Hepatic stellate cell (primary cell): ENCODE measurements at regions not wholly inside any gene's neighbourhood (a gene's known extent, or its start where the extent isn't known, plus 50 kb on each side); places are given as distances from the start of the nearest gene placed in this dataset.

Experiments used
- DNase-seq: peaks from one replicate; pipeline ENCODE4 v3.0.0; 2011; ENCODE audit warnings: low spot score

DNA sequence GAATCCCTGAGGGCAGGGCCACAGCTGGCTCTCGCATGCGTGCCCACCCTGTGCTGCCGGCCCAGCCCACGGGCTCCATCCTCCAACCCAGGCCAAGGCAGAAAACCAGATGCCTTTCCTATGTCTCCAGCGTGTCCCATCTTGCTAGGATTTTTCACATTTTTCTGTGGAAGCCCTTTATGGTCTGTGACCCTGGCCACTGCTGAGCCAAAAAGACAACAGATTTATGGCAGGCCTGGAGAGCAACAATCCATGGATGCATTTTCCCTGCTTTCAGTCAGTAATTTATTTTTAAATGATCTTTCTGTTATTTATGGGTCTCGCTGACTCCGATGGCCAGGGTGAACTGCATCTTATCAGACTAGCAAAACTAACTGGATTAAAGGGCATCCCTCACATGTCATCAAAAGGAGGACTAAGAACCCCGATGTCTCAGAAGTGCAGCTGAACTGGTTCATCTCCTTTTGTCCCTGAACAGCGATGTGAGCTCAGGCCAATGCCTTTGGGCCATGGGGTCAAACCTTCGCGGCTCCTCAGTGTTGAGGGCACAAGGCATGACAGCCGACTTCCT is 346.0 kb downstream of the CYRIA start:
- no peak for DNase-seq

GRCh38 chr2:16318474-16319195 is 347.0 kb downstream of the CYRIA start:
- no peak for DNase-seq

DNA sequence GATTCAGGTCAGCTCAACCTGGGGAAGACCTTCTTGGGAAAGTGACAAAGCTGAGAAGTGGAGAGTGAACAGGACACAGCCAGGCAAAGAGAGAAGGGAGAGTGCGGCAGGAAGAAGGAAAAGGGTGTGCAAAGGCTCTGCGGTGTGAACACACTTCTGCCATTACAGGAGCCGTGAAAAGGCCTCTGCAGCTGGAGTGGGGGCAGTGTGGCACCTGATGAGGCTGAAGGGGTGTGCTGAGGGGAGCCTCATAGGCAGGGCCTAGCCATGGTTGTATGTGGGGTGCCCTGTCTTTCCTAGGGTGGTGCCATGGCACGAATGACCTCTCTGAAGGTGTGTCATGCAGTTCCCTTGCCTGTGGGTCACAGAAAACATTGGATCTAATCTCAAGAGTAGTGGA is 347.6 kb downstream of the CYRIA start:
- DNase-seq, result no peak

DNA sequence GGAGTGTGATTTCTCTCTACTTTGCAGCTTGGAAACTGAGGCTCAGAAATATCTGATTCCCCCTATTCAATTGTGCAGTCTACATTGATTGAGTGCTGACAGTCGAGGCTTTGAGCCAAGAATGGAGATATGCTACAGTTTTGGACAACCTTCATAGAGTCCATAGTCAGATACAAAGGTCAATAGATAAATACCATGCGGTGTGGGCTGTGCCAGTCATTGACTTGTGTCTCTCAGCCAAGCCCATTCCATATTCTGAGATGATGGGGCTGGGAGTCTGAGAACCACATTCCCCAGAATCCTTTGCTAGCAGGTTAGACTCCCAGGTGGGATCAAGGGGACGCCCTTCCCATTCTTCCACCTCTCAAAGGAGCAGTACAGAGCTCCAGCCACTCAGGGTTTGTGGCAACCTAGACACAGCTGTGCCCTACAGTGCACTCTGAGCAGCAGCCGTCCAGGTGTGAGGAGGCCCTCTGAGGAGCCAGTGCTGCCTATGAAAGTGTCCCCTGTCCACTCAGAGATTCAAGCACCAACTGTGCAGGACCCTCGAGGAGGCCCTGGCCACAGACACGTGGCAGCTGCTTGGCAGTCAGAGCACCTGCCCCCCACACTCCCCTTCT is 348.3 kb downstream of the CYRIA start:
- no peak for DNase-seq

- no peak for DNase-seq
Observed at GRCh38 chr2:16316456-16317210, 349.0 kb downstream of the CYRIA start.

GRCh38 chr2:16315908-16316307 is 349.7 kb downstream of the CYRIA start:
- no peak for DNase-seq

DNA sequence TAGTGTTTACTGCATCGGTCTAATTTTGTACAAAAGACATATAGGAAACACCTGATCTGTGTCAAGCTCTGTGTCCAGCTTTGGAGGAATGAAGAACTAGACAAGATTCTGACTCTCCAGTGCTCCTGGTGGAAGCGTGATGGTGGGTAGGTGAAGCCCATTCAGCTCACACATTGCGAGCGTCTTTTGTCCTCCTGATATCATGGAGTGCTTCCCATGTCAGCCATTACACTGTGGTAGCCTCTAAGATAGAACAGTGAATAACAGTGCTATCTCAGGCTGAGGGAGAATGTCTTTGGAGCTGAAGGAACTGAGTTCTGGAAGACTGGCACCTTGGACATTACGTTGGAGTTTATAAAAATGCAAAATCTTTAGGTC is 350.2 kb downstream of the CYRIA start:
- no peak for DNase-seq

DNA sequence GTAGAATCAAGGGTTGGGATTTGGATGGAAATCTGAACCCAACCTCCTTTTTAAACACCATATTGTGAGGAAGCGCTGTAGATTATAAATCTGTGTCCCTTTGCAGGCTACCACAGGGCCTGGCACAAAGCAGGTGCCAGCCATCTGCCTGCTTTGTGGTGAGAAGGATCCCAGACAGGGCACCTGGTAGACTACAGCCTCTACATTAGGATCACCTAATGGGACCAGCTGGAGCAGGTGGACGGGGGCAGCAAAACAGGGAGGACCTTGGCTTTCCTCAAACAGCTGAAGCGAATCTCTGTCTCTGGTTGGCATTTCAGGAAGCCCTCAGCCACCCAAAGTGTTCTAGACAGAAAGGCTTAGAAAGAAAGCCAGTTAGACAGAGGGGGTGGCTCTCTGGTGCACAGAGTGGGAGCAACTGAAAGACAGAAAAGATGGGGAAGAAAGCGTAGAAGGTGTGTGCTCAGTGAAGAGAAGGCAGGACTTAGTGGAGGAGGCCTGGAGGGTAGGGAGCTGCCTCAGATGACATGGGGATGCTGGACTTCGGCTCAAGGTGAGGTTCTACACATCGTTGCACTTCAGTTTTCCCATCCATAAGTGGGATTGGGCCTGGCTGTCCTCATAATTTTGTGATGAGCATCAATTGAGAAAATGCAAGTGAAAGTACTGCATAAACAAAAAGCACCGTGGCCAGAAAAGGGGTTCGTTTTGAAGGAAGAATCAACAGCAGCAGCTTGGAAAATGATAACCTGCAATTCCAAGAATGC is 350.8 kb downstream of the CYRIA start:
- no peak for DNase-seq

- no peak for DNase-seq
Observed at GRCh38 chr2:16314001-16314400, 351.6 kb downstream of the CYRIA start.

- no peak for DNase-seq
Observed at GRCh38 chr2:16313235-16313975, 352.2 kb downstream of the CYRIA start.

DNA sequence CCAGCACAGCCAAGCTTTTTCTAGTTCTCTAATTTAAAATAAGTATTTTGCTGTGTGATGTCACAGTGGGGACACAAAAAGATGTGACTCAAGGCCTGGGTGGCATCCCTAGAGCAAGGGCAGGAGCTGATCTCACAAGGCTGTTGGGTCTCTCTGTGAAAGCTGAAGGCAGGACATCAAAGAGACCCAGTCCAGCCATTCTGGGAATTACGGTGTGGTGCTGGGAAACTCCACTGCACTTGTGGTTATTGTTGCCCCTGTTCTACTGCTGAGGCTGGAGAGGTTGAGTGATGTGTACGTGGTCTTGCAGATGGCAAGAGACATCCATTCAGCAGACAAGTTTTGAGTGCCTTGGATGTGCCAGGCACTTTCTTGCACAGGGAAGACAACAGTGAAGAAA is 352.9 kb downstream of the CYRIA start:
- no peak for DNase-seq

GRCh38 chr2:16311521-16312440 is 353.9 kb downstream of the CYRIA start:
- no peak for DNase-seq

GRCh38 chr2:16308816-16309215 is 356.8 kb downstream of the CYRIA start:
- DNase-seq, result no peak

GRCh38 chr2:16304876-16305590 is 360.6 kb downstream of the CYRIA start:
- no peak for DNase-seq

DNA sequence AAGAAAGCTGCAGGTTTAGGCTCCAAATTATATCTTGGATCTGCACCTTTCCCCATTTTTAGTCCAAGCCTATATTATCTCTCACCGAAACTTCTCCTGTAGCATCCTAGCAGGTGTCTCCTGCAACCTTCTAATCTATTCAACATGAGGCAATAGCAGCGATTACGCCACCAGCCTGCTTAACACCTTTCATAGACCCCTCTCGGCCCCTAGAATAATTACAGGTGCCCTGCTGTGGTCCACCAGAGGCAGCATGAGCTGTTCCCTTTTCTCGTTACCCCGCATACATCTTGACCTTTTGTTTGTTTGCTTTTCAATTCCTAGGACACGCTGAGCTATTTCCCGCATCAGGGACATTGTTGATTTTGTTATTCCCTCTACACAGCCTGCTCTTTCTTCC is 361.9 kb downstream of the CYRIA start:
- no peak for DNase-seq

GRCh38 chr2:16303273-16303577 is 362.4 kb downstream of the CYRIA start:
- DNase-seq, result no peak

DNA sequence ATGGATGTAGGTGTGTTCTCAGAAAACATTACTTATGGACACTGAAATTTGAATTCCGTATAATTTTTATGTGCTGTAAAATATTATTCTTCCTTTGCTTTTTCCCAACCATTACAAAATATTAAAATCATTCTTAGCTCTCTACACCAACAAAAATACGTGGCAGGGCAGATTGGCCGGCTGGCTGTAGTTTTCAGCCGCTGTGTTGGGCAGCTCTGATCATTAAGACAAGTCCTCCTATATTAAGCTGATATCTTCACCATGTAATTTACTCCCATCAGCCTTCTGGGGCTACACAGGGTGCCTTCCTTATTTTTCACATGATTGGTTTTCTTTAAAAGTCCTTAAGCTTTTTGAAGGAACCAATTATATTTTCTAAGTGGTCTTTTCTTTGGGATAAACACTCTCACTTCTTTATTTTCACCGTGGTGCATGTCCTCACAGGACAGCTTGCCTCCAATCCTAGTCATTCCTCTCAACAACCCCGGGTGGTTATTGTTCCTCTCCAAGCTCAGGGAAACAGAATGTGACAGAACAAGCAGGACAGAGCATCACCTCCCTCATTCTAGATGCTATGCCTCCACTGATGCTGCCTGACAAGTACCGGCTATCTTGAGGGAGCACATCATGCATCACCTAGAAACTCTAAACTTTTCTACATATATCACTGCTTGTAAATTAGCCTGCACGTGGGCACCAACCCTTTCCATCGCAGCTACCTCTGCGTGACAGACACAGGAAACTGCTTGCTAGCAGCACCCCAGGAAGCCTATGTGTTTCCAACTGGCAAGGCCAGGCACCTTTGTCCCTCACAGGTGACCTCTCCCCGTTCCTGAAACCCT is 362.3 kb downstream of the MYCN start:
- DNase-seq, result no peak

DNA sequence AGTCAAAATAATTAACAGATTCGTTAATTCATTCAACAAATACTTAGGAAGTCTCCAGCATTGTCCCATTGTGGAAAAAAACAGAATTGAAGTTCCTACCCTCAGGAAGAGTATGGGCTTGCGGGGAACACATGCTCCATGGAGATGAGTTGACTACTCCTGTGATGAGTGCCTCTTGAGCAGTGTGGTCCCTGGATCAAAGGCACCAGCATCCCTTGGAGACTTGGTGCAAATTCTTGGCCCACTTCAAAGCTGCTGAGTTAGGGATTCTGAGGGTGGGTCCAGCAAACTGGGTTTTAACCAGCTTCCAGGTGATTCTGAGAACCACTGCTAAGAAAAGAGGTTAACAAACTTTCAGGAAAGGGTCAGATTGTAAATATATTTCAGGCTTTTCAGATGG is 361.6 kb downstream of the MYCN start:
- no peak for DNase-seq

GRCh38 chr2:16298866-16299265 is 358.5 kb downstream of the MYCN start:
- DNase-seq, result no peak
